Osteocyte (in vitro differentiated cells): ENCODE measurements at regions not wholly inside any gene's neighbourhood (a gene's known extent, or its start where the extent isn't known, plus 50 kb on each side); places are given as distances from the start of the nearest gene placed in this dataset.
"Not testable (repeated sequence)": the region's sequence is repeated elsewhere in the genome, so short reads cannot be mapped to it uniquely, and the experiment has no call there.

Experiments used
- DNase-seq: peaks from one replicate; pipeline ENCODE4 v3.0.0; 2021; ENCODE audit warnings: mixed read lengths; ENCODE audit not compliant: unreplicated experiment; ENCODE audit errors: extremely low spot score
- H3K27ac Mint-ChIP-seq: one replicate; pipeline ENCODE4 v1.8.0; 2021; ENCODE audit warnings: mild to moderate bottlenecking, mixed read lengths; ENCODE audit not compliant: unreplicated experiment
- H3K27me3 Mint-ChIP-seq: one replicate; pipeline ENCODE4 v1.8.0; 2021; ENCODE audit warnings: mixed read lengths; ENCODE audit not compliant: unreplicated experiment
- H3K36me3 Mint-ChIP-seq: one replicate; pipeline ENCODE4 v1.8.0; 2021; ENCODE audit warnings: mixed read lengths; ENCODE audit not compliant: unreplicated experiment
- H3K4me1 Mint-ChIP-seq: one replicate; pipeline ENCODE4 v1.8.0; 2021; ENCODE audit warnings: mixed read lengths; ENCODE audit not compliant: unreplicated experiment
- H3K4me3 Mint-ChIP-seq: one replicate; pipeline ENCODE4 v1.8.0; 2021; ENCODE audit warnings: mild to moderate bottlenecking, moderate library complexity, mixed read lengths; ENCODE audit not compliant: unreplicated experiment
- H3K9me3 Mint-ChIP-seq: one replicate; pipeline ENCODE4 v1.8.0; 2021; ENCODE audit warnings: mixed read lengths; ENCODE audit not compliant: unreplicated experiment
- CTCF ChIP-seq: fragments of 200-600 bp; sonication (generic); IDR thresholded peaks from 2 replicates; pipeline ENCODE4 v1.5.0; 2021; ENCODE audit warnings: antibody characterized with exemption, mild to moderate bottlenecking, moderate library complexity

GRCh38 chr13:90492872-90493271 lies 854.6 kb upstream of the MIR17HG start:
- DNase-seq: no peak
- no peak for TF ChIP-seq CTCF
- no peaks in the 10 kb centered on the region for H3K4me1 Mint-ChIP-seq
- H3K9me3 Mint-ChIP-seq: peaks cover 10% of the 10 kb centered on the region
- H3K4me3 Mint-ChIP-seq: no peak overlapping the region
- no peaks in the 10 kb centered on the region for H3K36me3 Mint-ChIP-seq
- H3K27ac Mint-ChIP-seq: no peak overlapping the region
- H3K27me3 Mint-ChIP-seq: no peaks in the 10 kb centered on the region

- Mint-ChIP-seq H3K36me3 (no peaks in the 10 kb centered on the region), H3K9me3 (peaks cover 10% of the 10 kb centered on the region), H3K4me1 (no peaks in the 10 kb centered on the region), H3K27ac (no peak overlapping the region), H3K4me3 (no peak overlapping the region), H3K27me3 (no peaks in the 10 kb centered on the region)
- no peak for DNase-seq
- no peak for TF ChIP-seq CTCF
Measured at GRCh38 chr13:90493667-90494066, 853.8 kb upstream of the MIR17HG start.

- not testable (repeated sequence) for H3K4me3 Mint-ChIP-seq
Measured at GRCh38 chr13:90494849-90495248, 852.6 kb upstream of the MIR17HG start.

GRCh38 chr13:90498096-90498495 lies 849.4 kb upstream of the MIR17HG start:
- Mint-ChIP-seq H3K4me1 (no peaks in the 10 kb centered on the region), H3K27ac (no peak overlapping the region), H3K36me3 (no peaks in the 10 kb centered on the region), H3K4me3 (no peak overlapping the region), H3K9me3 (no peaks in the 10 kb centered on the region), H3K27me3 (no peaks in the 10 kb centered on the region)
- no peak for DNase-seq
- no peak for TF ChIP-seq CTCF

More at GRCh38 chr13:90494849-90495248, 852.6 kb upstream of the MIR17HG start:
- H3K27ac Mint-ChIP-seq, H3K36me3 Mint-ChIP-seq, H3K4me1 Mint-ChIP-seq, H3K27me3 Mint-ChIP-seq, DNase-seq: not testable (repeated sequence)
- peaks cover 10% of the 10 kb centered on the region for H3K9me3 Mint-ChIP-seq

- no peaks in the 10 kb centered on the region for H3K27me3 Mint-ChIP-seq
Measured at GRCh38 chr13:90498816-90499215, 848.7 kb upstream of the MIR17HG start.

More at GRCh38 chr13:90498816-90499215, 848.7 kb upstream of the MIR17HG start:
- no peak for TF ChIP-seq CTCF
- Mint-ChIP-seq H3K4me1 (no peaks in the 10 kb centered on the region), H3K36me3 (no peaks in the 10 kb centered on the region), H3K27ac (no peak overlapping the region), H3K4me3 (no peak overlapping the region), H3K9me3 (no peaks in the 10 kb centered on the region)
- no peak for DNase-seq
